ENCODE measurements at regions not wholly inside any gene's neighbourhood (a gene's known extent, or its start where the extent isn't known, plus 50 kb on each side); places are given as distances from the start of the nearest gene placed in this dataset.

GRCh38 chr10:8498881-8499280 lies 444.4 kb downstream of the GATA3 start:
- TF ChIP-seq, protein P1, sequence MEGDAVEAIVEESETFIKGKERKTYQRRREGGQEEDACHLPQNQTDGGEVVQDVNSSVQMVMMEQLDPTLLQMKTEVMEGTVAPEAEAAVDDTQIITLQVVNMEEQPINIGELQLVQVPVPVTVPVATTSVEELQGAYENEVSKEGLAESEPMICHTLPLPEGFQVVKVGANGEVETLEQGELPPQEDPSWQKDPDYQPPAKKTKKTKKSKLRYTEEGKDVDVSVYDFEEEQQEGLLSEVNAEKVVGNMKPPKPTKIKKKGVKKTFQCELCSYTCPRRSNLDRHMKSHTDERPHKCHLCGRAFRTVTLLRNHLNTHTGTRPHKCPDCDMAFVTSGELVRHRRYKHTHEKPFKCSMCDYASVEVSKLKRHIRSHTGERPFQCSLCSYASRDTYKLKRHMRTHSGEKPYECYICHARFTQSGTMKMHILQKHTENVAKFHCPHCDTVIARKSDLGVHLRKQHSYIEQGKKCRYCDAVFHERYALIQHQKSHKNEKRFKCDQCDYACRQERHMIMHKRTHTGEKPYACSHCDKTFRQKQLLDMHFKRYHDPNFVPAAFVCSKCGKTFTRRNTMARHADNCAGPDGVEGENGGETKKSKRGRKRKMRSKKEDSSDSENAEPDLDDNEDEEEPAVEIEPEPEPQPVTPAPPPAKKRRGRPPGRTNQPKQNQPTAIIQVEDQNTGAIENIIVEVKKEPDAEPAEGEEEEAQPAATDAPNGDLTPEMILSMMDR (IDR thresholded peaks at IDR 0.05; ENCODE audit: insufficient read depth, low read length, poor library complexity, severe bottlenecking), result no peak
- H3K27me3 ChIP-seq (ENCODE audit: control insufficient read depth, insufficient read depth, low read length), result no peaks in the 10 kb centered on the region
- DNase-seq (ENCODE audit: low read depth), result no peak
- H3K4me3 ChIP-seq (ENCODE audit: low read depth, low read length), result no peak overlapping the region
- H3K36me3 ChIP-seq (ENCODE audit: control insufficient read depth, insufficient read depth, low read length), result no peaks in the 10 kb centered on the region

GRCh38 chr10:8499312-8499711 lies 444.8 kb downstream of the GATA3 start:
- TF ChIP-seq, protein P1 (IDR thresholded peaks at IDR 0.05; ENCODE audit: insufficient read depth, low read length, poor library complexity, severe bottlenecking), result no peak
- no peak for DNase-seq (ENCODE audit: low read depth)
- Histone ChIP-seq H3K27me3 (ENCODE audit: control insufficient read depth, insufficient read depth, low read length) (no peaks in the 10 kb centered on the region), H3K36me3 (ENCODE audit: control insufficient read depth, insufficient read depth, low read length) (no peaks in the 10 kb centered on the region), H3K4me3 (ENCODE audit: low read depth, low read length) (no peak overlapping the region)

DNA sequence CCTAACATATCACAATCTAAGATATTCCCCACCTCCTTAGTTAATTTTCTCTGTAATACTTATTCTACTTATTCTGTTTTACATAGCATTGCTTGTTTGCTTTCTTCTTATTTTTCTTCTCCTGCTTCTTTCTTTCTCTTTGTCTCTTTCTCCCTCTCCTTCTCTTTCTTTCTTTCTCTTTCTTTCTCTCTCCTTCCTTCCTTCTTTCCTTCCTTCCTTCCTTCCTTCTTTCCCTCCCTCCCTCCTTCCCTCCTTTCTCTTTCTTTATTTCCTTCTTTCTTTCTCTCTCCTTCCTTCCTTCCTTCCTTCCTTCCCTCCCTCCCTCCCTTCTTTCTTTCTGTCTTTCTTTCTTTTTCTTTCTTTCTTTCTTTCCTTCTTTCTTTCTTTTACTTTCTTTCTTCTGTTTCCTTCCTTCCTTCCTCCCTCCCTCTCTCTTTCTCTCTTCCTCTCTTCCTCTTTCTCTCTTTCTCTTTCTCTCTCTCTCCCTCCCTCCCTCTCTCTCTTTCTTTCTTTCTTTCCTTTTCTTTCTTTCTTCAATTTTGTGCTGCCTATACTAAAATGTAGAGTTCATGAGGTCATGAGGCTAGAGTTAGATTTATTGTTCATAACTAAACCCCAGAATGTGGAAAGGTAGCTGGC lies 445.4 kb downstream of the GATA3 start:
- no peaks in the 10 kb centered on the region for H3K36me3 ChIP-seq (ENCODE audit: control insufficient read depth, insufficient read depth, low read length)
- no peaks in the 10 kb centered on the region for H3K27me3 ChIP-seq (ENCODE audit: control insufficient read depth, insufficient read depth, low read length)
- no peak for DNase-seq (ENCODE audit: low read depth)
- TF ChIP-seq, protein P1 (IDR thresholded peaks at IDR 0.05; ENCODE audit: insufficient read depth, low read length, poor library complexity, severe bottlenecking), result no peak
- H3K4me3 ChIP-seq (ENCODE audit: low read depth, low read length), result no peak overlapping the region

GRCh38 chr10:8502573-8502972 lies 448.1 kb downstream of the GATA3 start:
- Histone ChIP-seq H3K4me3 (ENCODE audit: low read depth, low read length) (no peak overlapping the region), H3K27me3 (ENCODE audit: control insufficient read depth, insufficient read depth, low read length) (no peaks in the 10 kb centered on the region), H3K36me3 (ENCODE audit: control insufficient read depth, insufficient read depth, low read length) (no peaks in the 10 kb centered on the region)
- TF ChIP-seq, protein P1 (IDR thresholded peaks at IDR 0.05; ENCODE audit: insufficient read depth, low read length, poor library complexity, severe bottlenecking), result no peak
- no peak for DNase-seq (ENCODE audit: low read depth)

DNA sequence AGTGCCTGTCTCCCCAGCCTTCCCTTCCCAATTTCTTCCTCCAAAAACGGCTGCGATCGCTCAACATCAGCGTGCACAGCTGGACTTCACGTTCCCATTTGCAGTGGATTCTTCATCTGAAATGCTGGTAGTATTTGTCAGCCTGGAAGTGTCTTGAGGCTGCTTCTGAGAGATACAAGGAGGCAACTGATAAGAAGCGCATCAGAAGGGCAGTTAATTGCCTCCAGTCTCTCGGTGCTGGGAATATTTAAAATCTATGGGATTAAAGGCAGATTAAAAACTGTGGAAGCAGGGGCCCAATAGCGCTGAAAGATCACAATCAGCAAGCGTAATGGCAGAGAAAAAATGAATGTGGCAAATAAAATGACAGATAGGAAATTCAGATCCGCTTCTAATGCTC lies 450.0 kb downstream of the GATA3 start:
- TF ChIP-seq, protein P1 (IDR thresholded peaks at IDR 0.05; ENCODE audit: insufficient read depth, low read length, poor library complexity, severe bottlenecking), result no peak
- no peaks in the 10 kb centered on the region for H3K27me3 ChIP-seq (ENCODE audit: control insufficient read depth, insufficient read depth, low read length)
- H3K4me3 ChIP-seq (ENCODE audit: low read depth, low read length), result no peak overlapping the region
- no peaks in the 10 kb centered on the region for H3K36me3 ChIP-seq (ENCODE audit: control insufficient read depth, insufficient read depth, low read length)
- no peak for DNase-seq (ENCODE audit: low read depth)

DNA sequence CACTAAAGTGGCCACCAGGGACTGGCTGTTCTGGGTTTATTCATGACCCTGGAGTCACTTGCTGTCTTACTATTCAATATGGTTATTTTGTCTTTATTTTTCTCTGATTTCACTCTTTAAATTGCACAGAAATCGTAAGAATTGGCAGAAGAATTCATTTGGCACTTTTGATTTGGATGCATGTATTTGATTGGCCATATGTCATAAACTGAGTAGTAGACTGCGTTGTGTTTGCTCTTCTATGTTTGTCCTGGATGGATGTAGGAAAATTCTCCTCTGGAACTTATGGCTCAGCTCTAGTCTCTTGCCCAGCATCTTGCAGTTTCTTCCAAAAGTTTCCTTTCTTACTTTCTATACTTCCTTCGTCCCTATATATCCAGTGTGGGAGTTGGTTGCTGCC lies 452.7 kb downstream of the GATA3 start:
- TF ChIP-seq, protein P1 (IDR thresholded peaks at IDR 0.05; ENCODE audit: insufficient read depth, low read length, poor library complexity, severe bottlenecking), result no peak
- Histone ChIP-seq H3K36me3 (ENCODE audit: control insufficient read depth, insufficient read depth, low read length) (no peaks in the 10 kb centered on the region), H3K27me3 (ENCODE audit: control insufficient read depth, insufficient read depth, low read length) (no peaks in the 10 kb centered on the region), H3K4me3 (ENCODE audit: low read depth, low read length) (no peak overlapping the region)
- no peak for DNase-seq (ENCODE audit: low read depth)

All from kidney epithelial cell (primary cell).